ENCODE measurements at regions not wholly inside any gene's neighbourhood (a gene's known extent, or its start where the extent isn't known, plus 50 kb on each side); places are given as distances from the start of the nearest gene placed in this dataset.
A peak's percentile ranks its signal among the peaks of the same experiment; 100 is the strongest.

- Histone ChIP-seq H3K27me3 (ENCODE audit: control insufficient read depth, insufficient read depth, low read length) (no peaks in the 10 kb centered on the region), H3K9me3 (ENCODE audit: control insufficient read depth, insufficient read depth, low read length) (no peaks in the 10 kb centered on the region), H3K36me3 (ENCODE audit: control insufficient read depth, insufficient read depth, low read length) (no peaks in the 10 kb centered on the region), H3K4me1 (ENCODE audit: control insufficient read depth, insufficient read depth, low read length) (peaks cover 22% of the 10 kb centered on the region), H3K27ac (ENCODE audit: low read depth, low read length) (no peak overlapping the region), H3K4me3 (ENCODE audit: low read depth, low read length) (no peak overlapping the region), H3K9ac (ENCODE audit: low read depth, low read length) (no peak overlapping the region)
Observed at GRCh38 chr22:27463121-27463660, 338.4 kb downstream of the MN1 start.

- H3K4me3 ChIP-seq (ENCODE audit: low read depth, low read length) = no peak overlapping the region
- no peaks in the 10 kb centered on the region for H3K36me3 ChIP-seq (ENCODE audit: control insufficient read depth, insufficient read depth, low read length)
- H3K9ac ChIP-seq (ENCODE audit: low read depth, low read length) = no peak overlapping the region
- no peak overlapping the region for H3K27ac ChIP-seq (ENCODE audit: low read depth, low read length)
- H3K4me1 ChIP-seq (ENCODE audit: control insufficient read depth, insufficient read depth, low read length) = peaks cover 13% of the 10 kb centered on the region
- no peaks in the 10 kb centered on the region for H3K9me3 ChIP-seq (ENCODE audit: control insufficient read depth, insufficient read depth, low read length)
- no peaks in the 10 kb centered on the region for H3K27me3 ChIP-seq (ENCODE audit: control insufficient read depth, insufficient read depth, low read length)
Observed at GRCh38 chr22:27466229-27466628, 335.3 kb downstream of the MN1 start.

DNA sequence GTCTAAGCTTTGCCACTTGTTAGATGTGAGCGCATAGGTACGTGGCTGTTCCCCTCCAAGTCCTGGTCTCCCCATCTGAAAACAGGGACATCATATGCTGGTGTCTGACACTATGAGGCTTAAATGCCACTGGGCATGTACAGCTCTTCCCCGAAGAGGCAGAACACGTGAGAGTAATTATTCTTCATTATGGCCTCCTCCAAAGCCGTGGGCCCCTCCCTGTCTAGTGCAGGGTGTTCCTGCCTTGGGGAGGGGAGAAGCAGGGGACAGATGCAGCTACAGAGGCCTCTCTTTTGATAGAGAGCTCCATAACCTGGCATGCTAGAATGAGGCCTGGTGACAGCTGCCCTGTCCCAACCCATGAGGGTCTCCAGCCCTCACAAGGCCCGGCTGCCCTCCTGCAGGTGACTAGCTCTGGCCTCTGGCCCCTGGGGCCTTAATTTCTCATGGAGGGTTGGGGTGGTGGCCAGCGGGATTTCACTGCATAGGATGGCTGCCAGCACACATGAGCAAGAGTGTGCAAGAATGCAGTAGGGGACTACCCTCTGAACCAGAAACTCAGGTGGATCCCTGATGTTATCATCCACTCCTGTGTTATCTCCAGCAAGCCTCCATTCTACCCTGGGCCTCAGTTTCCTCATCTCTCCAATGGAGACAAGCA is 334.6 kb downstream of the MN1 start:
- H3K27ac ChIP-seq (ENCODE audit: low read depth, low read length) = no peak overlapping the region
- H3K9me3 ChIP-seq (ENCODE audit: control insufficient read depth, insufficient read depth, low read length) = no peaks in the 10 kb centered on the region
- H3K36me3 ChIP-seq (ENCODE audit: control insufficient read depth, insufficient read depth, low read length) = no peaks in the 10 kb centered on the region
- no peak overlapping the region for H3K4me3 ChIP-seq (ENCODE audit: low read depth, low read length)
- H3K27me3 ChIP-seq (ENCODE audit: control insufficient read depth, insufficient read depth, low read length) = no peaks in the 10 kb centered on the region
- peaks cover 6% of the 10 kb centered on the region for H3K4me1 ChIP-seq (ENCODE audit: control insufficient read depth, insufficient read depth, low read length)
- H3K9ac ChIP-seq (ENCODE audit: low read depth, low read length) = no peak overlapping the region

GRCh38 chr22:27467711-27468110 is 333.8 kb downstream of the MN1 start:
- H3K4me3 ChIP-seq (ENCODE audit: low read depth, low read length) = no peak overlapping the region
- H3K4me1 ChIP-seq (ENCODE audit: control insufficient read depth, insufficient read depth, low read length) = no peaks in the 10 kb centered on the region
- H3K27ac ChIP-seq (ENCODE audit: low read depth, low read length) = no peak overlapping the region
- no peaks in the 10 kb centered on the region for H3K27me3 ChIP-seq (ENCODE audit: control insufficient read depth, insufficient read depth, low read length)
- no peak overlapping the region for H3K9ac ChIP-seq (ENCODE audit: low read depth, low read length)
- no peaks in the 10 kb centered on the region for H3K9me3 ChIP-seq (ENCODE audit: control insufficient read depth, insufficient read depth, low read length)
- H3K36me3 ChIP-seq (ENCODE audit: control insufficient read depth, insufficient read depth, low read length) = no peaks in the 10 kb centered on the region

- no peaks in the 10 kb centered on the region for H3K36me3 ChIP-seq (ENCODE audit: control insufficient read depth, insufficient read depth, low read length)
- H3K27me3 ChIP-seq (ENCODE audit: control insufficient read depth, insufficient read depth, low read length) = no peaks in the 10 kb centered on the region
- H3K4me1 ChIP-seq (ENCODE audit: control insufficient read depth, insufficient read depth, low read length) = peaks cover under 1% of the 10 kb centered on the region; the same call in 1 of the 2 replicates
- H3K4me3 ChIP-seq (ENCODE audit: low read depth, low read length) = no peak overlapping the region
- no peak overlapping the region for H3K27ac ChIP-seq (ENCODE audit: low read depth, low read length)
- H3K9me3 ChIP-seq (ENCODE audit: control insufficient read depth, insufficient read depth, low read length) = no peaks in the 10 kb centered on the region
- no peak overlapping the region for H3K9ac ChIP-seq (ENCODE audit: low read depth, low read length)
Observed at GRCh38 chr22:27468712-27469111, 332.8 kb downstream of the MN1 start.

DNA sequence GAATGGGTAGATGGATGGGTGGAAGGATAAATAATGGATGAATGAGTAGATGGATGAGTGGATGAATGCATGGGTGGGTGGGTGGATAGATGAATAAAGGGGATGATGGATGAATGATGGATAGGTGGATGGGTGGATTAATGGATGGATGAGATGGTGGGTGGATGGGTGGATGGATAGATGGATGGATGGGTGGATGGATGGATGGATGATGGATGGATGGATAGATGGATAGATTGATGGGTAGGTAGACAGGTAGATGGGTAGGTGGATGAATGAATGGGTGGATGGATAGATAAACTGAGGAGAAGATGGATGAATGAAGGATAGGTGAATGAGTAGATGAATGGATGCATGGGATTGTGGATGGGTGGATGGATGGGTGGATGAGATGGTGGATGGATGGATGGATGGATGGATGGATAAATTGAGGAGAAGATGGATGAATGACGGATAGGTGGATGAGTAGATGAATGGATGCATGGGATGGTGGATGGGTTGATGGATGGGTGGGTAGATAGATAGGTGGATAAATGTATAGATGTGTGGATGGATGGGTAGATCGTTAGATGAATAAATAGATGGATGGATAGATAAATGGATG is 331.3 kb downstream of the MN1 start:
- Histone ChIP-seq H3K9me3 (ENCODE audit: control insufficient read depth, insufficient read depth, low read length) (no peaks in the 10 kb centered on the region), H3K9ac (ENCODE audit: low read depth, low read length) (no peak overlapping the region), H3K4me1 (ENCODE audit: control insufficient read depth, insufficient read depth, low read length) (peaks cover 16% of the 10 kb centered on the region)

GRCh38 chr22:27472975-27473374 is 328.6 kb downstream of the MN1 start:
- Histone ChIP-seq H3K4me3 (ENCODE audit: low read depth, low read length) (no peak overlapping the region), H3K9ac (ENCODE audit: low read depth, low read length) (no peak overlapping the region), H3K4me1 (ENCODE audit: control insufficient read depth, insufficient read depth, low read length) (peaks cover 28% of the 10 kb centered on the region), H3K27me3 (ENCODE audit: control insufficient read depth, insufficient read depth, low read length) (no peaks in the 10 kb centered on the region), H3K36me3 (ENCODE audit: control insufficient read depth, insufficient read depth, low read length) (no peaks in the 10 kb centered on the region), H3K9me3 (ENCODE audit: control insufficient read depth, insufficient read depth, low read length) (no peaks in the 10 kb centered on the region), H3K27ac (ENCODE audit: low read depth, low read length) (no peak overlapping the region)

More for the DNA sequence above, 331.3 kb downstream of the MN1 start:
- H3K4me3 ChIP-seq (ENCODE audit: low read depth, low read length) = no peak overlapping the region
- H3K27me3 ChIP-seq (ENCODE audit: control insufficient read depth, insufficient read depth, low read length) = no peaks in the 10 kb centered on the region
- H3K27ac ChIP-seq (ENCODE audit: low read depth, low read length) = no peak overlapping the region
- H3K36me3 ChIP-seq (ENCODE audit: control insufficient read depth, insufficient read depth, low read length) = no peaks in the 10 kb centered on the region

GRCh38 chr22:27473533-27473932 is 328.0 kb downstream of the MN1 start:
- no peaks in the 10 kb centered on the region for H3K36me3 ChIP-seq (ENCODE audit: control insufficient read depth, insufficient read depth, low read length)
- H3K9ac ChIP-seq (ENCODE audit: low read depth, low read length) = no peak overlapping the region
- H3K27ac ChIP-seq (ENCODE audit: low read depth, low read length) = no peak overlapping the region
- no peaks in the 10 kb centered on the region for H3K27me3 ChIP-seq (ENCODE audit: control insufficient read depth, insufficient read depth, low read length)
- H3K4me3 ChIP-seq (ENCODE audit: low read depth, low read length) = no peak overlapping the region
- no peaks in the 10 kb centered on the region for H3K9me3 ChIP-seq (ENCODE audit: control insufficient read depth, insufficient read depth, low read length)
- H3K4me1 ChIP-seq (ENCODE audit: control insufficient read depth, insufficient read depth, low read length) = peaks cover 28% of the 10 kb centered on the region

DNA sequence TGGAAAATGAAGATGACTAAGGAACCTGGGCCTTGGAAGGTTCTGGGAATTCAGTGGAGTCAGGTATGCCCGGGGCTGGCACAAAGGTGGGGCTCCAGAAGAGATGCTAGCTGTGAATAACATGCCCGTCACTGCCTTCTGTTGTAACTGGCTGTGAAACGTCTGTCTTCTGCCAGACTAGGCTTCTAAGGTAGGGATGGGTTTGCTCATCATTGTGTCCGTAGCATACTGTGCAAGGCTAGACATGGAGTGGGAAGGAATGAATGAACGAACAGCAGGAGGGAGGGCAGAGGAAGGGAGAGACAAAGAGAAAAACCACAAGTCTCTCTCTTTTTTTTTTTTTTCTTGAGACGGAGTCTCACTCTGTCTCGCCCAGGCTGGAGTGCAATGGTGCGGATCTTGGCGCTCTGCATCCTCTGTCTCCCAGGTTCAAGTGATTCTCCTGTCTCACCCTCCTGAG is 327.4 kb downstream of the MN1 start:
- Histone ChIP-seq H3K36me3 (ENCODE audit: control insufficient read depth, insufficient read depth, low read length) (no peaks in the 10 kb centered on the region), H3K9me3 (ENCODE audit: control insufficient read depth, insufficient read depth, low read length) (no peaks in the 10 kb centered on the region), H3K27ac (ENCODE audit: low read depth, low read length) (no peak overlapping the region), H3K4me1 (ENCODE audit: control insufficient read depth, insufficient read depth, low read length) (peaks cover 28% of the 10 kb centered on the region), H3K4me3 (ENCODE audit: low read depth, low read length) (no peak overlapping the region), H3K27me3 (ENCODE audit: control insufficient read depth, insufficient read depth, low read length) (no peaks in the 10 kb centered on the region), H3K9ac (ENCODE audit: low read depth, low read length) (no peak overlapping the region)

DNA sequence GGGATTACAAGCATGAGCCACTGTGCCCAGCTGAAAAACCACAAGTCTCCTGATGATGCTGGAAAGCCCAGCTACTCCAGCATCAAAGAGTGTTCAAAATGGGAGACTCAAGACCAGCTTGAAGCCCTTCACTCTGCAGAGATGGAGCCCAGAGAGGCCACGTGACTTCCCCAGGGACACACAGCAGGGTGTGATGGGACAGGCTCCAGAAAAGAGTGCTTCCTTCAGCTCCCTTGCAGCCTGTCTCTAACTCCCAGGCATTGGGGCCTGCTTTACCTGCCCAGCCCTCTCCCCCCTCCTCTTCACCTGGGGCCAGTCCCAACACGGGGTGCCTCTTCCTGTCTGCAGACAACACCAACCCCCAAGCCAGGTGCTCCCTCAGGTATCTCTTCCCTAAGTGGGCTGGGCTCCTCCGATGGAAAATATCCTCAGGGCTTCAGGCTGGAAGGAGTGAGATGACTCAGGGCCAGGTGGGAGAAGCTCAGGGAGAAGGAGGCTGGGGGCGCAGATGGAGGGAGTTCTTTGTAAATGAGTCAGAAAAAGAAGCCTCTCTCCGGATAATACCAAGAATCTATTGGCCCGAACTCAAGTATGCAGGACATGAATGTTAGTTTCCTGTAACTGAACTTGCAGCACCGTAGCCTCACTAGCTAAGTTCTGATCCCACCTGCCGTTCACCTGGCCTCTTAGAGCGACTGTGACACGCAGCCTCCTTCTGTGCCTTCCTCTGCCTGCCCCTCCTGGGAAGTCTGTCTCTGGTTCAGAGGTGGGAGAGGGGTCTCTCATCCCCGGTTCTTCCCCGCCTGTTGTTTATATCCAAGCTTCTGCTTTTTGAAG is 326.6 kb downstream of the MN1 start:
- H3K36me3 ChIP-seq (ENCODE audit: control insufficient read depth, insufficient read depth, low read length) = no peaks in the 10 kb centered on the region
- no peaks in the 10 kb centered on the region for H3K27me3 ChIP-seq (ENCODE audit: control insufficient read depth, insufficient read depth, low read length)
- H3K9me3 ChIP-seq (ENCODE audit: control insufficient read depth, insufficient read depth, low read length) = no peaks in the 10 kb centered on the region
- no peak overlapping the region for H3K4me3 ChIP-seq (ENCODE audit: low read depth, low read length)
- no peak overlapping the region for H3K9ac ChIP-seq (ENCODE audit: low read depth, low read length)
- H3K4me1 ChIP-seq (ENCODE audit: control insufficient read depth, insufficient read depth, low read length) = peaks cover 28% of the 10 kb centered on the region
- peak overlapping the region; percentile 86 for H3K27ac ChIP-seq (ENCODE audit: low read depth, low read length)

- Histone ChIP-seq H3K27me3 (ENCODE audit: control insufficient read depth, insufficient read depth, low read length) (no peaks in the 10 kb centered on the region), H3K4me3 (ENCODE audit: low read depth, low read length) (no peak overlapping the region), H3K4me1 (ENCODE audit: control insufficient read depth, insufficient read depth, low read length) (peaks cover 31% of the 10 kb centered on the region), H3K27ac (ENCODE audit: low read depth, low read length) (peak overlapping the region; percentile 86), H3K9ac (ENCODE audit: low read depth, low read length) (no peak overlapping the region), H3K9me3 (ENCODE audit: control insufficient read depth, insufficient read depth, low read length) (no peaks in the 10 kb centered on the region), H3K36me3 (ENCODE audit: control insufficient read depth, insufficient read depth, low read length) (no peaks in the 10 kb centered on the region)
Observed at GRCh38 chr22:27475548-27475897, 326.0 kb downstream of the MN1 start.

Measured in HUES48 (cell line).